Dermis blood vessel endothelial cell (primary cell): ENCODE measurements at regions not wholly inside any gene's neighbourhood (a gene's known extent, or its start where the extent isn't known, plus 50 kb on each side); places are given as distances from the start of the nearest gene placed in this dataset.

Experiments
- DNase-seq: peaks from one replicate; pipeline ENCODE4 v3.0.0; 2010

DNA sequence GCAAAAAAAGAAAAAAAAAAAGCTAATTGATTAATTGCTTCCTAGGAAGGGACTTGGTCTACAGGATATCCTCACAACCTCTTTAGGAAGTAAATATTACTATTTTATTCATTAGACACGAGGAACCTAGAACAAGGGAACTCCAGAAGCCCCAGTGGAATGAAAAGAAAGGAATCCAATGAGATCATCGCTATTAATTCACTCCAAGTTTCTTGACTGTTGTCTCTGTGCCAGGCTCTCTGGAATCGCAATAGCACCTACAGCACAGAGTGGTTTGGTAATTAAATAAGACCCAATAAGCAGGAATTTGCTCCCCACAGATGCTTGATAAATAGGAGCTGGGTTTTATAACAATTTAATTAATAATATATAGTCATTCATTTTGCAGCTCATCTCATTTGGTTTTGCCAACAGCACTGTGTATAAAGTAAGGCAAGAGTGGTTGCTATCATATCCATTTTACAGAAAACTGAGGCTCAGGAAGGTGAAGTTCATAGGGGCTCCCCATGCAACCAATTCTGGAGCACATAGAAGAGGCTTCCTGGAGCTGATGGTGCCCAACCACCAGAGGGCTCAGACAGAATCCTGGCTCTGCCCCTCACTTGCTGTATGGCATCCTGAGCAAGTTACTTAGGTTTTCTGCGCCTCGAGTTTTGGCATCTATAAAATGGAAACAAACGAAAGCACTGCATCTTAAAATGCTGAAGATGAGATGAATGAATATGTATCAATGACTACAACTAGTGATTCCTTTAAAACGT lies 420.2 kb downstream of the MED13L start:
- no peak for DNase-seq

DNA sequence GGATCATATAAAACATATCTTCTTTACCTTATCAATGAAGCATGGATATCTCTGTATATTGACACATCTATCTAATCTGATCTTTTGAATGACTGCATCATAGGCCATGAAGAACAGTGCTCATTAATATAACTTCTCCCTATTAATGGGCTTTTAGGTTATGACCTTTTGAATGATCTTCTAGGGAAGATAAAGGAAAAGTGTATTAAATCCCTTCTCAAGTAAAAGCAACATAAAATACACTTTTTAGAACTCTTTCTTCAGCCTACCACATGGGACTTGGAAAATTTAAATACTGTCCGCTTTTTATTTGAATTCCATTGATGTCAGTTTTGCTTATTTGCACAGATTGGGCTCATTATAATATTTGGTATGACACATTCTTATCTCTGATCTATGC lies 425.4 kb downstream of the MED13L start:
- no peak for DNase-seq

DNA sequence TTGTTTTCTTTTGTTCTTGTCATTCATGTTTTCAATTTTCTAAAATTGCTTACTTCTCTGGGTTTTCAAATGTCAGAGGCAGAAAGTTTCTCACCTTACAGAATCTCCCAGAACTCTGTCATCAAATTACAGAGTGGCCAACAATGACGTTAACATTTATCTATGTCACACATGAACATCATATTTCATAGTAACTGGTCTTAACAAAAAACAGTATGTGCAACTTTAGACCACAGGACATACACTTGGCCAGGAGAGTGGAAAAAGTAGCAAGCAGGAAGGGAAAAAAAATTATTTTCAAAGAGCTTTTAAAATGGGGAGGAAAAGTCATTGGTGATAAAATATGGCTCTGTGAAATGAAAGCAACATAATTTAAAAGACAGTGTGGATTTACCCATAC lies 426.5 kb downstream of the MED13L start:
- DNase-seq = no peak

DNA sequence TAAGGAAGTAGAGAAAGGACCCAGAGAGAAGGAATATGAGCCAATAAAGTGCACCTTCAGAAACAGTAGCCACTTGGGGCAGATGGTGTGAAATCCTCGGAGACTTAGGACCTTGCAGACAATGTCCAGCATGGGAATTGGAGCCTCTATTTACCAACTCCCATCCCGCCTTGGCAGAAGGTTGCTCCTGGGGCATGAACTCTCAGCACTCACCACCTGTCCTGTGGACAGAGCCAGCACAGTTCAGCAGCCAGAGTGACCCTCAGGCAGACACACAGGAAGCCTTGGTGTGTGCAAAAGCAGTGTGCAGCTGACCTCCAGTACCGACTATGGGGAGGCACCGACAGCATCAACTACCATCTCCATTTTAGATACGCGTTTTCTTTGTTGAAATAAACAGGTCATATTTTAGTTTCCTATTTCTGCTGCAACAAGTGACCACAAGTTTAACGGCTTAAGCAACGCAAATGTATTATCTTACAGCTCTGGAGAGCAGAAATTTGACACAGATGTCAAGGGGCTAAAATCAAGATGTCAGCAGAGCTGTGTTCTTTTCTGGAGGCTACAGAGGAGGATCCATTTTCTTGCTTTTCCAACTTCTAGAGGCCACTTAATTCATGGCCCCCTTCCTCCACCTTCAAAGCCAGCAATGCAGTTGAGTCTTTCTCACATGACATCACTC lies 428.1 kb downstream of the MED13L start:
- DNase-seq = no peak

DNA sequence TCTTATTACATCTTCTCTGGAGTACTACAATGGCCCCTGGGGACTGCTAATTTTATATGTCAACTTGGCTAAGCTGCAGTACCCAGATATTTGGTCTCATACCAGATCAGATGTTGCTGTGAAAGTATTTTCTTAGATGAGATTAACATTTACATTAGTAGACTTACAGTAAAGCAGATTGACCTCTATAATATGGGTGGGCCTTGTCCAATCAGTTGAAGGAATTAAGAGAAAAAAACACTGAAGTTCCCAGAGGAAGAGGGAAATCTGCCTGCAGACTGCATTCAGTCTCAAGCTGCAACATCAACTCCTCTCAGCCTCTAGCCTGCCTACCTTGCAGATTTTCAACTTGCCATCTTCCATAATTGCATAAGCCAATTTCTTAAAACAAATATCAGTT lies 430.1 kb downstream of the MED13L start:
- no peak for DNase-seq

DNA sequence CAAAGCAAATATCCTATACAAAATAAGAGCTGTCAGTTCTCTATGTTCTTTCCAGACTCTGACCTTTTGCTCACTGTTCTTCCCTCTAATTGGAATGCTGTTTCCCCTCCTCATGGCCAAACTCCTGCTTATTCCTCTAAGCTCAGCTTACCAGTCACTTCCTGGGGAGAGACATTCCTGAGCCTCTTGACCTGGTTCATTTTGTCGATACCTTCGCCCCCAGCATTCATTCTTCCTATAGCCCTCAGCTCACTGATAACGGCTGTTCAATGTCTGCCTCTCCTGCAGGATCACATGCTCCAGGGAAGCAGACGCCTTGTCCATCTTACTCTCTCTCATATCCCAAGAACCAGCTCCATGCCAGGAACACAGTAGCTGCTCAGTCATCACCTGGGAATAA lies 431.0 kb downstream of the MED13L start:
- DNase-seq = no peak

DNA sequence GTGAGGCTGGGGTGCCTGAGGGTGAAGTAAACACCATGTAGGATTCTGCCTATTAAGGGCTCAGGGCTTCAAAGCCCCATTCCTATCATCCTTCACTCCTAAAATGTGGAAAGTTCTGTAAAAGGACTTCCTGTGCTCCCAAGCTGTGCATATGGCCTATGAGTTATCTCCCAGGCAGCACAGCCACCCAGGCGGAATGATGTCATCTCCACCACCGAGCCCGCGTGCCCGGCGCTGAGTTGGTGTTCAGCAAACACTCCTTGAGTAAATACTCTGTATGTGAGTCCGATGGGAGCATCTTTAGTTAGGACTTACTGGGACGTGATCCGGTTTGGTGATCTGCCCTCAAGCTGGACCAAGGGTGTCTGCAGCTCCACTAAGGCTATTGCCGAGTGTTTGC lies 437.3 kb downstream of the MED13L start:
- DNase-seq = no peak

DNA sequence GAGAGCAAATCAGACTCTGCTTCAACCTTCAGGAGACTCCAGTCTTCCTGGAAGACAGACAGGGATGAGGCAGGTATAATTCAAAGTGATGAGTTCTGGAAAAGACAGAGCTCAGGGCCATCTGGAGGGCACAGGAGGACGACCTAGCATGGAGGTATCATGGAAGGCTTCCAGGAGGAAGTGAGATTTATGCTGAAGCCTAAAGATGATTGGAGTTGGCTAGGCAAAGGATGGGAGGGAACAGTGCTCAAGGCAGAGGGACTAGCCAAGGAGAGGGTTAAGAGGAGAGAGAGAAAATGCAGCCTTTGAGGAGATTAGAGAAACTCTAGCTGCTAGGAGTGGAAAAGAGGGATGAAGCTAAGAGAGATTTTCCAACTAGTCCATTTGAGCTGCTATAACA lies 438.5 kb downstream of the MED13L start:
- DNase-seq = no peak

DNA sequence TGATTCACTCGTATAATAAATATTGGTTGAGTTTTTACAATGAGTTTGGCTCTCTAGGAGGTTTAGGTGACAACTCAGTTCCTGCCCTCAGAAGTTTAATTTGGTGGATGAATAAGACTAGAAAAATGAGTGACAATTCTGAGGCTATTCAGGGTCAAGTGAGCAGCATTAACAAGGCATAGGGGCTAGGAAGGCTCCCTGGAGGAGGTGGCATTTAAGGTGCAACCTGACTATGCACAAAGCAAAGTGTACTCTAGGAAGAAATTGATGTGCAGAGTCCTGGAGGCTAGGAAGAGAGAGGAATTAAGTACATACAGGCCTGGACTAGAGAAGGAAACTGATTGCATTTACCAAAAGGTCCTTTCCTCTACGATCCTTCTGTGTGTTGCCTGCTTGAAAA lies 440.3 kb downstream of the MED13L start:
- DNase-seq = no peak

DNA sequence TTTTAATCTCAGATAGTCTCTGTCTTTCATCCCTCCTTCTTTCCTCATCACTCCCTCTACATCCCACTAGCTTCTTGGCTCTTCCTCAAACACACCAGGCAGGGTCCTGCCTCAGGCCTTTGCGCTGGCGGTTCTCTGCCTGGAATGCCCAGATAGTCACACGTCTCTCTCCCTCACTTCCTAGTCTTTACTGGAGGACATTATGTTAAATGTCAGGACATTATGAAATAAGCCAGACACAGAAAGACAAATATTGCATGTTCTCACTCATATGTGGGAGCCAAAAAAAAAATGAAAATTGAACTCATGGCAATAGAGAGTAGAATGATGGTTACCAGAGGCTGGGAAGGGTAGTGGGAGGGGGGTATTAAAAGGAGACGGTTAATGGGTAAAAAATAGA lies 442.0 kb downstream of the MED13L start:
- no peak for DNase-seq

DNA sequence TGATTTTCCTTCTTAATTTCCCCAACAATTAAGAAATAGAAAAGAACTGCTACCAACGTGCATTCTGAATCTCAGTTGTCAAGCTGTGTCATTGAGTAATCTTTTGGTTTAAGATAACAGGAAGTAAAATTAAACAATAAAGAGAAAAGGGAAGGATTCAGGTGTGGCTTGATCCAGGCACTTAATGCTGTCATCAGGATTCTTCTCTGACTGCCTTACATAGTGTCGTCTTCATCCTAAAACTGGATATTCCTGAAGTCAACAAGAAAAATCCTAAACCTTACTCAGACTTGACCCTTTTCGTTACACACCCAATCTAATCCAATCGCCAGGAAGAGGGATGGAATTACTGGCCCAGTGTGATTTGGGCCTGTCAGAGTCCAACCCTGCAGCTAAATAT lies 443.8 kb downstream of the MED13L start:
- no peak for DNase-seq

DNA sequence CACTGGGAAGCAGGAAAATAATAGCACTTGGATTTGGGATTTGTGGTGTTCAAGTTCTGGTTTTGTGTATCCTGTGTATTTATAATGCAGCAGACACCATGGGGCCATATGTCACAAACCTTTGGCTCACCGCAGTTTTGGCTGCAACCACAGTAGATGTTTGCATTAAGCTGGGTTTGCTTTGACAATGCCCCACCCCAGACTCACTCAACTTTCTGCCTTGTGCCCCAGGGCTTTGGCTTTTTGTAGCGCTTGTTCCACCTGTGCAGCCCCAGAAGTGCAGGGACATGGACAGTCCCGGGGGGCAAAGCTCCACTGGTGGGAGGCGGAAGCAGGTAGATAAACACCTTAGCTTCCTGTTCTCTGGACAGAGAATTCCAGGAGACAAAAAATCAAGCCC lies 446.9 kb downstream of the MED13L start:
- no peak for DNase-seq

DNA sequence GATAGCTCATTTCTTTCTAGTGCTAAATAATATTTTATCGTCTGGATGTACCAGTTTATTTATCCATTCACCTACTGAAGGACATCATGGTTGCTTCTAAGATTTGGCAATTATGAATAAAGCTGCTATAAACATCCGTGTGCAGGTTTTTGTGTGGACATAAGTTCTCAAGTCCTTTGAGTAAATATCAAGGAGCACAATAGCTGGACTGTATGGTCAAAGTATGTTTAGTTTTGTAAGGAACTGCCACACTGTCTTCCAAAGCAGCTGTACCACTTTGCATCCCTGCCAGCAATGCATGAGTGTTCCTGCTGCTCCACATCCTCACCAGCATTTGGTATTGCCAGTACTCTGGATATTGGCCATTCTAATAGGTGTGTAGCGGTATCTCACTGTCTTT lies 447.4 kb downstream of the MED13L start:
- no peak for DNase-seq

DNA sequence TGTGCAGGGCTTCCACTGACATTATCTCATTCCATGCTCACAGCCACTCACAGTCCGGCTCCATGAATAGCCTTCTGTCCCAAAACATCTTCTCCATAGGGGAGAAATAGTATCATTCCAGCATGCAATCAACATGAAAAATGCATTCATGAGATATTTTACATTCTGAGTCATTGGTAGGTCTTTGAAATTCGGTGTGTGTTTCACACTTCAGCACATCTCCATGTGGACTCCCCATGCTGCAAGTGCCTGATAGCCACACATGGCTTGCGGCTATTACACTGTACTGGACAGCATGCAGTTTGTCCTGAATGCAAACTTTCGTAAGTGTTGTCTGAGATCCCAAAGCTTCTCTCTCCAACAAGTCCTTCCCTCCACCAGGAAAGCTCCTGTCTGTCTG lies 449.3 kb downstream of the MED13L start:
- no peak for DNase-seq

DNA sequence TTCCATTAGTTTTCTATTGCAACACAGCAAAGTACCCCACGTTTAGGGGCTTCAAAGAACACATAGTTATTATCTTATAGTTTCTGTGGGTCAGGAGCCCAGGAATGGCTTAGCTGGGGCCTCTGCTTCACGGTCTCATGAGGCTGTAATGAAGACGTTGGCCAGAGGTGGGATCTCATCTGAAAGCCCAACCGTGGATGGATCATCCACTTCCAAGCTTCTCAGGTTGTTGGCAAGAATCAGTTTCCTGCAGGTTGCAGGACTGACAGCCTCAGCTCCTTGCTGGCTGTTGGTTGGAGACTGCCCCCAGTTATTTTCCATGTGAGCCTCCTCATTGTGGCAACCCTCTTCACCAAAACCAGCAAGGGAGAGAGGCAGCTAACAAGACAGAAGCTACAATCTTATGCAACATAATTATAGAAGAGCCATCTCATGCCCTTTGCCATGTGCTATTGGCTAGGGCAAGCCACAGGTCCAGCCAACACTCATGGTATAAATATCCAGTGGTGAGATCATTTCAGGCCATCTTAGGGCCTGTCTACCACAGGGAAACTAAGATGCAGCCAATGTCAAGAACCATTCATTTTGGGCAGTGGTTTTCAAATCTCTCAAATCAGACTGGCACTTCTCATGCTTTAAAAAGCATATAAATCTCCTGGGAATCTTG lies 452.4 kb downstream of the MED13L start:
- DNase-seq = no peak

DNA sequence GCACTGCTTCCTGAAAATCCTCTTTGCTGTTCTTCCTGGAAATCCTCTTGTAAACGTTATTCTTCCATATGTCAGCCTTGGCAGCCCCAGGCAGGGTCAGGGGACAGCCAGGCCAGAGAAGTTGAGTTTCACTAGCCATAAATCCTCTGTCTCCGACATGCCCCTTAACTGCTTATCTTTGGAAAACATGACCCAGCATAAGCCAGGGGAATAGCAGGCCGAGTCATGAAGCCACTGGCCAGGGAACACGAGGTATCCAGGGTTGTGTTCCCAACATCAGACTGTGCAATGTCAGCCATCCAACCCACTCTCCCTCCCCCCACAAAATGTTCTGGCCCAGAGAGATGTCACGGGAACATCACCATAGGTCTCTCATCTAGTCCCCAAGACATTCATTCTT lies 453.9 kb downstream of the MED13L start:
- no peak for DNase-seq

DNA sequence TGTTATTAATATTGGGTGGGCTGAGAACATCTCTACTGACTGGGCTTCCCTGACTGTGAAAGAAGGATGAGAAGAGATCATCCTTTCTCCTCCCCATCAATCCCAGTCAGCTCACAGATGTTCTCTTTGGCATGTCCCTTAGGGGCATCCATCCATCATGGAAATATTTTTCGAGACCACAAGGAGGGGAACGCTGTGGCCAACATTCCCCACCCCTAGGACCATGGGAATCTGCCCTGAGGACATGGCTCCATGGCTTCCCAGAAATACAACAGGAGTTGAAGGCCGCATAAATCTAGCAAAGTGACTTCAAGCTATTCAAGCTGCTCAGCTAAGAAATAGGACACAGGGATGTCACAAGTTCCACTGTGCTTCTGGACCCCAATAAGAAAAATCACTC lies 456.8 kb downstream of the MED13L start:
- no peak for DNase-seq

DNA sequence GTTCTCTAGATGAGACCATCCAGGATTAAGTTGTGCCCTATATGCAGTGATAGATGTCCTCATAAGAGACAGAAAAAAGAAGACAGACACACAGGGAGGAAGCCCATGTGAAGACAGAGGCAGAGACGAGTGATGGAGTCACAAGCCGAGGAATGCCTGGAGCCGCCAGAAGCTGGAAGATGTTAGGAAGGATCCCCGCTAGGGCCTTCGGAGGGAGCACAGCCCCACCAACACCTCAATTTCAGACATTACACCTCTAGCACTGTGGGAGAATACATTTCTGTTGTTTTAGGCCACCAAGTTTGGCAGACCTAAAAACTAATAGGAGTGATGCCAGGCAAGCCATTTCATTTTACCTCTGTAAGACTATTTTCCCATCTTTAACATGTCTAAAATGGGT lies 458.5 kb downstream of the MED13L start:
- no peak for DNase-seq

DNA sequence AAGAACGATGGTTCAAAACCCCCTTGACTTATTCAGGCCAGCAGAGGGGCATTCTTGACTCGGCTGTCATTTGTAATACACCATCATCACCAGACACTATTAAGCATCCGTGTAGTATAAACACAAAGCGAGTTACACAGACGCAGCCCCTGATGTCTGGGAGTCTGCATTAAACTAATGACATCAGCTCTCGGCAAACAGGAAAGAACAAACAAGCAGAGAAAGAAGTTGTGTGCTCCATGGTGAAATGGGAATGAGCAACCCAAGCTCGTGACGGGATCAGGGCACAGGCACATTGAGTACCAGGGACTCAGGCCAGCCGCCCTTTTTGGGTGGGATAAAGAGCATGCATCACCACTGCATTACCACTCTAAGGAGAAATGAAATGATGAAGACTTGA lies 460.1 kb downstream of the MED13L start:
- no peak for DNase-seq

DNA sequence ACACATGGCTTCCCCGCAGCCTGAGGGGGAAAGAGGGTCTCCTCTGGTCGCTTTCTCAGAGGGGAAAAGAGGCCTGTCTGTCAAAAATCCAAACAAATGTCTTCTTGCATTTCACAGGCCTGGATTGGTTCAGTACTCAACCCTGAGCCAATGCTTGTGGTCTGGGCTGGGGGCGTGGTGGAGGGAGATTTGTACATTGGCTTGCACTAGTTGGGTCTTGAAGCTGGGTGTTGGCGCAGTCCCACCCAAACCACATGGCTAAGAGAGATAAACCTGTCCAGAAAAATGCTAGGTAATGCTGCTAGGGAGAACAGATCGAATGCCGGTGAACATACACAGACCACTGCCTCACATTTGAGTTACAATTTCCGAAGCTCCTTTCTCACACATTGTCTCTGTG lies 461.6 kb downstream of the MED13L start:
- no peak for DNase-seq

DNA sequence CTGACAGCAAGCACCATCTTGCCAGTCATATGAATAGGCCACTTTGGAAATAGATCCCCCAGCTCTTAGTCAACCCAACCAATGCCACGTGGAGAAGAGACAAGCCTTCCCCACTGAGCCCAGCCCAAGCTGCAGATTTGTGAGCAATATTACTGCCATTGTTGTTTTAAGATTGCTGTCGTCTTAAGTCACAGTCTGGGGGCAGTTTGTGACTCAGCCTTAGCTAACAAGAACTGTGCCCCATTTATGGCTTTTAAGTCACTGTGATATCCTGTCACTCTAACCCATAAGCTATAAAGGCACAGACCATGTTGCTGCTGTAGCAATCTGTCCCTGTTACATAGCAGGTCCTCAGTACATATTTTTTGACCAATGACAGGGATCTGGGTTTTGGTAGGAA lies 464.2 kb downstream of the MED13L start:
- DNase-seq = no peak

DNA sequence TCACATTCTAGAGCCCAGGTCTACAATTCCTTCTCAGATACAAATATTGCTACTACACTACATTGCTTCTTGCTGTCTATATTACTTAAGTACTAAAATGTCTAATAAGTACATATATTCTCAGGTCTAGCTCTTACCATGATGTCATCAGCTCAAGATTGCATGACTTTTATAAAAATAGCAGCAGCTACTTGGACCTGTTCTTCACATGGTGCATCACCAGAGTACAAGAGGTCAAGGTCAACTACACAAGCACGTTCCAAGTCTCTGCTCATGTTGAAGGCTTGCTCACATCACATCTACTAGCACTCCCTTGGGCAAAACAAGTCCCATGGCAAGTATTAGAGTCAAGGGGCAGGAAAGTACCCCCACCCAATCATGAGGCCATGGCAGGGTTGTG lies 465.6 kb downstream of the MED13L start:
- no peak for DNase-seq

DNA sequence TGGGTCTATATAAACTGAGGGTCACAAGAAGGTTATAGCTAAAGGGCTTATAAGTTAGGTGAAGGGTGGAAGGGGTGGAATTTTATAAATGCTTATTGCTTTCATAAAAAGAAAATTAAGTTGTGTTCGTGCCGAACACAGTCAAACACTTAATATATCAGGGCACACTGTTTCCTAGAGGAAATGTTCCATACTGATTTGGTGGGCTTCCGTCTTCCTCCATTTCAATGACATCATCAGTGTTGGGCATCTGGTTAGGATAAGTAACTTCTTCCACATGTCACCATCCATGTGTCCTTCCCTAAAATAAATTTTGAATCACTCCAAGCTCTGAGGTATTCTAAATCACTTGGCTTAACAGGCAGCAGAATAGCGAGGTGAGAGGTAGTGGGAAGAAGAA lies 466.4 kb downstream of the MED13L start:
- no peak for DNase-seq
